ENCODE measurements at regions not wholly inside any gene's neighbourhood (a gene's known extent, or its start where the extent isn't known, plus 50 kb on each side); places are given as distances from the start of the nearest gene placed in this dataset.

- TF ChIP-seq POLR2AphosphoS5 (IDR thresholded peaks at IDR 0.05; ENCODE audit: low read depth) (no peak), CTCF (IDR thresholded peaks at IDR 0.05; ENCODE audit: insufficient read depth, low read length) (no peak), REST (IDR thresholded peaks at IDR 0.05; ENCODE audit: insufficient replicate concordance, low read depth) (no peak), GABPA (IDR thresholded peaks at IDR 0.05; ENCODE audit: low read depth) (no peak), SPI1 (IDR thresholded peaks at IDR 0.05; ENCODE audit: borderline replicate concordance, low read depth) (no peak)
Measured at GRCh38 chr15:77553257-77553656, 79.5 kb downstream of the LINGO1 start.
